ENCODE measurements at regions not wholly inside any gene's neighbourhood (a gene's known extent, or its start where the extent isn't known, plus 50 kb on each side); places are given as distances from the start of the nearest gene placed in this dataset.

DNA sequence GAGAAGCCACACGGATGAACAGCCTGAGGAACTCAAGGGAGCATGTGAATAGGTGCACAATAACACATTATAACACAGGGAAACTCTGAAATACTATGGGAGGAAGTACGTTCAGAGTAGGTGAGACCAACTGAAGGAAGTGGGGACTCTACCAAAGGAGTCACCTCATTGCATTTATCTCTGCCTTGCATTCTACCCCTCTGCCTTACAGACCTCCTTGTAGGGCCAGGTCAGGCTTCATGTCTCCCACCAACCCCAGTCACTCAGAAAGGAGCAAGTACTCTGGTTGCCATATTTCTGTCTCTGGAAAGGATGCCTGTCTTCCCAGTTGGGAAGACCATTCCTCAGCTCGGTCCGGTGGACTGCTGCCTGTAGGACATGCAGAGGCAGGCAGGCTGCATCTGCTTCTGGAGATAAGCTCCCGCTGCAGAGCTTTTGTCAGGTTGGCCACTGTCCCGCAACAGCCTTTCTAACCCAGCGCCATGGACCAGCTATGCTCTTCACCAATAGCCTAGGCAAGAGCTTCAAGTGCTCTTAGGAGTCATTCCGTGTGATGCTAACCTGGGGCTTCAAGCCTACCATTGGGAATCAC lies 51.6 kb upstream of the ASIP start:
- intact Hi-C loops (cut with DNase I), result no loop called here
- H3K4me3 ChIP-seq, result no peak overlapping the region
- no peak for DNase-seq
- WGBS, 4 donors, result 75 to 83% (median 77%) methylated on average over 5 to 8 of the region's 8 CpGs
- no peaks in the 10 kb centered on the region for H3K4me1 ChIP-seq (replicated peaks in 1 of 2)
- no peak for TF ChIP-seq POLR2A (IDR thresholded peaks at IDR 0.05)
- TF ChIP-seq, protein P1, sequence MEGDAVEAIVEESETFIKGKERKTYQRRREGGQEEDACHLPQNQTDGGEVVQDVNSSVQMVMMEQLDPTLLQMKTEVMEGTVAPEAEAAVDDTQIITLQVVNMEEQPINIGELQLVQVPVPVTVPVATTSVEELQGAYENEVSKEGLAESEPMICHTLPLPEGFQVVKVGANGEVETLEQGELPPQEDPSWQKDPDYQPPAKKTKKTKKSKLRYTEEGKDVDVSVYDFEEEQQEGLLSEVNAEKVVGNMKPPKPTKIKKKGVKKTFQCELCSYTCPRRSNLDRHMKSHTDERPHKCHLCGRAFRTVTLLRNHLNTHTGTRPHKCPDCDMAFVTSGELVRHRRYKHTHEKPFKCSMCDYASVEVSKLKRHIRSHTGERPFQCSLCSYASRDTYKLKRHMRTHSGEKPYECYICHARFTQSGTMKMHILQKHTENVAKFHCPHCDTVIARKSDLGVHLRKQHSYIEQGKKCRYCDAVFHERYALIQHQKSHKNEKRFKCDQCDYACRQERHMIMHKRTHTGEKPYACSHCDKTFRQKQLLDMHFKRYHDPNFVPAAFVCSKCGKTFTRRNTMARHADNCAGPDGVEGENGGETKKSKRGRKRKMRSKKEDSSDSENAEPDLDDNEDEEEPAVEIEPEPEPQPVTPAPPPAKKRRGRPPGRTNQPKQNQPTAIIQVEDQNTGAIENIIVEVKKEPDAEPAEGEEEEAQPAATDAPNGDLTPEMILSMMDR (IDR thresholded peaks at IDR 0.05), result no peak
- H3K36me3 ChIP-seq (replicated peaks in 1 of 2), result no peaks in the 10 kb centered on the region
- H3K27me3 ChIP-seq, result no peaks in the 10 kb centered on the region
- H3K27ac ChIP-seq, result no peak overlapping the region
- no peaks in the 10 kb centered on the region for H3K9me3 ChIP-seq (replicated peaks in 1 of 3)

DNA sequence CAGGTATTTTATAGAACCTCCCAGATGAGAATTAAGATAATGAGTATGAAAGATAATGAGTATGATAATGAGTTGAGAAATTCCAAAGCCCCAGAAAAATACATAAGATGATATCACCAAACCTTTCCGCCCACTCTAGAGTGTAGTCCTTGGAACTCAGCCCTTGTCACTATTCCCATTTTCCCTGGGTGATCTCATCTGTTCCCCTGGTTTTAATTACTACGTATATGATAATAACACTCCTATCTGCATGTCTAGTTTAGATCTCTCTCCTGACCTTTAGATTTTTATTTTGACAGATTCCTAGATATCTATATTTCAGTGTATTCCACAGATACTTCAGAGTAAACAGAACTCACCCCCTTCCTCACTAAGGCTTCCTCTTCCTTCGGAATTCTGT lies 51.0 kb upstream of the ASIP start:
- intact Hi-C loops (cut with DNase I), result no loop called here
- TF ChIP-seq, protein P1 (IDR thresholded peaks at IDR 0.05), result no peak
- TF ChIP-seq POLR2A (IDR thresholded peaks at IDR 0.05), result no peak
- Histone ChIP-seq H3K4me3 (no peak overlapping the region), H3K4me1 (replicated peaks in 1 of 2) (no peaks in the 10 kb centered on the region), H3K9me3 (replicated peaks in 1 of 3) (no peaks in the 10 kb centered on the region), H3K27ac (no peak overlapping the region), H3K27me3 (no peaks in the 10 kb centered on the region), H3K36me3 (replicated peaks in 1 of 2) (no peaks in the 10 kb centered on the region)
- 26 to 37% (median 35%) methylated on average over 3 of the region's 3 CpGs for WGBS, 4 donors
- no peak for DNase-seq

DNA sequence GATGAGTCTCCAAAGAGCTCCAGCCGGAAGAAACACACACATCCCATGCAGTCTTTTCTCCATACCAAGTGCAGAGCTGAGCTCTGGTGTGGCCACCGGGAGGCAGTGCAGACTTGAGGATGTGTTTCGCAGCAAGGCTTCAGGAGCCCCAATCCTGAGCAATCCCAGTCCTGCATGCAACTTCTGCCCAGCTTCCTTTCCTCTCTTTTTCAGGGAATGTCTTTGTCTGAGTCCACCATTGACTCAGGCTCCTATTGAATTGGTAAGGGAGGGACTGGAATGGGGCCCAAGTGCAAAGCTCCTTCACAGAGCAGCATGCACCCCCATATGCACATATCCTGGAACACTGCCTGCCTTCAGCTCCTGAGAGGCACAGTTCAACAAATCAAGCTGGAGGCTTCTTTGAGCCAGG lies 50.5 kb upstream of the ASIP start:
- no peak overlapping the region for H3K27ac ChIP-seq
- 4 to 16% (median 9%) methylated on average over 3 of the region's 3 CpGs for WGBS, 4 donors
- H3K4me1 ChIP-seq (replicated peaks in 1 of 2), result no peaks in the 10 kb centered on the region
- H3K27me3 ChIP-seq, result no peaks in the 10 kb centered on the region
- intact Hi-C loops (cut with DNase I), result no loop called here
- H3K36me3 ChIP-seq (replicated peaks in 1 of 2), result no peaks in the 10 kb centered on the region
- DNase-seq, result peak; percentile 56 to 84 (median 73)
- H3K4me3 ChIP-seq, result no peak overlapping the region
- TF ChIP-seq, protein P1 (IDR thresholded peaks at IDR 0.05), result peak; percentile 52 to 76 (median 66)
- no peak for TF ChIP-seq POLR2A (IDR thresholded peaks at IDR 0.05)
- no peaks in the 10 kb centered on the region for H3K9me3 ChIP-seq (replicated peaks in 1 of 3)
